GM19452 (cell line): ENCODE measurements at regions not wholly inside any gene's neighbourhood (a gene's known extent, or its start where the extent isn't known, plus 50 kb on each side); places are given as distances from the start of the nearest gene placed in this dataset.
A peak's percentile ranks its signal among the peaks of the same experiment; 100 is the strongest.

Source experiments
- ATAC-seq: cut with Tn5 transposase; IDR thresholded peaks from one replicate; pipeline ENCODE4 v1.9.1; 2021; ENCODE audit not compliant: unreplicated experiment

- ATAC-seq = no peak
Measured at GRCh38 chr6:90435207-90435899, 138.7 kb upstream of the BACH2 start.

GRCh38 chr6:90434094-90434493 is 137.5 kb upstream of the BACH2 start:
- ATAC-seq = no peak

GRCh38 chr6:90432937-90433336 is 136.3 kb upstream of the BACH2 start:
- ATAC-seq = no peak

GRCh38 chr6:90432041-90432775 is 135.6 kb upstream of the BACH2 start:
- no peak for ATAC-seq

GRCh38 chr6:90431576-90431975 is 134.9 kb upstream of the BACH2 start:
- ATAC-seq = no peak

- no peak for ATAC-seq
Measured at GRCh38 chr6:90429713-90430112, 133.1 kb upstream of the BACH2 start.

- no peak for ATAC-seq
Measured at GRCh38 chr6:90428514-90428913, 131.9 kb upstream of the BACH2 start.

- ATAC-seq = peak; percentile 98
Measured at GRCh38 chr6:90425161-90425641, 128.6 kb upstream of the BACH2 start.

- ATAC-seq = no peak
Measured at GRCh38 chr6:90424580-90424979, 127.9 kb upstream of the BACH2 start.

- ATAC-seq = no peak
Measured at GRCh38 chr6:90421666-90422065, 125.0 kb upstream of the BACH2 start.

GRCh38 chr6:90420500-90420899 is 123.9 kb upstream of the BACH2 start:
- ATAC-seq = no peak

- ATAC-seq = no peak
Measured at GRCh38 chr6:90417385-90417784, 120.7 kb upstream of the BACH2 start.

GRCh38 chr6:90416322-90416721 is 119.7 kb upstream of the BACH2 start:
- no peak for ATAC-seq

- no peak for ATAC-seq
Measured at GRCh38 chr6:90415178-90415577, 118.5 kb upstream of the BACH2 start.

- no peak for ATAC-seq
Measured at GRCh38 chr6:90414352-90414751, 117.7 kb upstream of the BACH2 start.

- no peak for ATAC-seq
Measured at GRCh38 chr6:90413867-90414266, 117.2 kb upstream of the BACH2 start.

- no peak for ATAC-seq
Measured at GRCh38 chr6:90413396-90413795, 116.8 kb upstream of the BACH2 start.

- ATAC-seq = no peak
Measured at GRCh38 chr6:90412538-90413369, 116.1 kb upstream of the BACH2 start.

- peak; percentile 90 for ATAC-seq
Measured at GRCh38 chr6:90411292-90411781, 114.7 kb upstream of the BACH2 start.

GRCh38 chr6:90409700-90410099 is 113.1 kb upstream of the BACH2 start:
- ATAC-seq = no peak

- ATAC-seq = no peak
Measured at GRCh38 chr6:90406957-90407356, 110.3 kb upstream of the BACH2 start.
